ENCODE measurements at regions not wholly inside any gene's neighbourhood (a gene's known extent, or its start where the extent isn't known, plus 50 kb on each side); places are given as distances from the start of the nearest gene placed in this dataset.

DNA sequence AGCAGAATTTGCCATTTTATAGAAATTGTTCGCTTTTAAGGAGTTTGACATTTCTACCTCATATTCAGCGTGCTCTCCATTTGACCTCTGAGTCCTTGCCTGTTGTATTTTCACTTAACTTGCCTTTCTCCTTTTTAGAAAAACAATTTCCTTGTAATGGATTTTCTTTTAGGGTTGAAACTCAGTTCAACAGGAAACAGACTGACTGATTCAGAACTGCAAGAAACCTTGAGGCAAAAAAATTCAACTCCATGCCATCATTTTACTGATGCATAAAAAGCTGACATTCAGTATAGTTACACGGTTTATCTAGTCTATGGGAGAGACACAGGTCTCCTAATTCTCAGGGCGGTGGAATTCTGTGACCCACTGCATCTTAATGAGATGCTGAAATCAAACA lies 59.8 kb downstream of the MRPS30 start:
- no peak for DNase-seq

GRCh38 chr5:44869928-44870327 lies 61.2 kb downstream of the MRPS30 start:
- DNase-seq = no peak

DNA sequence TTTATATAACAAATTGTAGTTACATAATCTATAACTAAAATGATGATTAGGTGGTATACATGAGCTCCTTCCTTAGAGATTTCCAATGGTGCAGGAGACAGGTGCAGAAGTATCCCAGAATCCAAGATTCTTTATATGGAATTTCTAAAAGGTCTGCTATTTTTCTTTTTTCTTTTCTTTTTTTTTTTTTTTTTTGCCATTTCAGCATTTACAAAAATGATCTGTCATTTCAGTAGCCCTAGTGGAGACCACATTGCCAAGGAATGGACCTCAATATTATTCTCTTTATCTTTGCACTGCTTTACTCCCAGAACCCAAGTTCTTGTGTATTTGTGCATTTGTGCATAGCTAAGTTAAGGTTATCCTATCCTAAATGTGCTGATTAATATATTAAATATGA lies 61.7 kb downstream of the MRPS30 start:
- no peak for DNase-seq

- no peak for DNase-seq
These were observed 62.7 kb downstream of the MRPS30 start for GRCh38 chr5:44871401-44871800.

- DNase-seq = no peak
These were observed 67.2 kb downstream of the MRPS30 start for GRCh38 chr5:44875661-44876605.

DNA sequence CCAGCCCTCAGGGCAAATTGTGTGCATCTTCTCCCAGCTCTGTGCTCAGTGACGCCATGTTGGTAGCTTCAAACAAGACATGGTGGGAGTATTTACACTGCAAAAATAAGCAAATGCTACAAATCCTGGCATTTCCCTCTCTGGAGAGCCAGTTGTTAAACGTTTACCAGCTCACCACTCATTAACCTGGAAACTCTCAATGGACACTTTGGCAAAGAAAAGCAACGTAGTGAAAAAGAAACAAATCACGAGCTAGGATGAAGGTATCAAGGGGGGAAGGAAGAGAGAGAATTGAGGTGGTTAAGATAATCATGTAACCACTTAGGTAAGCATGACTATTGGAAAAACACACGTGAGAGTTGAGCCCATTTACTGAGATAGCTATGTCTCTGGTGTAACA lies 72.5 kb downstream of the MRPS30 start:
- DNase-seq = no peak

- no peak for DNase-seq
These were observed 75.3 kb downstream of the MRPS30 start for GRCh38 chr5:44884036-44884435.

- no peak for DNase-seq
These were observed 77.2 kb downstream of the MRPS30 start for GRCh38 chr5:44885903-44886302.

DNA sequence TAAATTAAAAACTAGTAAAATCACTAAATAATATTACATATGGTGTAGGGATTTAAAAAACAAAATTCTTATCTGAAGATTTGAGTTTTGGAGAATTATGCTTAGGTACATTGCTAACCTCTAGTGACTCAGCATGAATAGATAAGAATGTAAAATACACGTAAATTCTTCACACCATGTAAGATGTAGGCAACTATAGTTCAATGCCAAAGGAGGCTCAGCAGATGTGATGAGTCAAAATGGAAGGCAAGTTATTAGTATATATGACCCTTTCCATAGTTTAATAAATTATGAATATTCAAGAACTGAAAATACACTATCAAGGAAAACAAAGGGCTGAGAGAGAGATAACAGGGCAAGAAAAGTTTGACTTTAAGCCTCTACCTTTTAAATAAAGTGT lies 79.0 kb downstream of the MRPS30 start:
- no peak for DNase-seq

DNA sequence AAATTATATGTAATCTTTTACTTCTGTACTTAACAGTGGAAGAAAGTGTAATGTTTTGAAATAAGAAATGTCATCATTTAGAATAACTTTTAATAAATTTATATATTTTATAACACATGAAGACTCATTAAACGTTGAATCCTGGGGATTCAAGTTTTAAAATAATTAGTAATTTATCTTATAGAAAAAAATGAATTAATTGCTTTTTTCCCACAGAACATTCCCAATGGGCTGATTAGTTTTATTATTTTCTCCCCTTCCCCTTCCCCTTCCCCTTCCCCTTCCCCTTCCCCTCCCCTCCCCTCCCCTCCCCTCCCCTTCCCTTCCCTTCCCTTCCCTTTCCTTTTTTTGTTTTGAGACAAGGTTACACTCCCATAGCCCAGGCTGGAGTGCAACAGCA lies 79.7 kb downstream of the MRPS30 start:
- DNase-seq = no peak

- no peak for DNase-seq
These were observed 82.4 kb downstream of the MRPS30 start for GRCh38 chr5:44891116-44891515.

DNA sequence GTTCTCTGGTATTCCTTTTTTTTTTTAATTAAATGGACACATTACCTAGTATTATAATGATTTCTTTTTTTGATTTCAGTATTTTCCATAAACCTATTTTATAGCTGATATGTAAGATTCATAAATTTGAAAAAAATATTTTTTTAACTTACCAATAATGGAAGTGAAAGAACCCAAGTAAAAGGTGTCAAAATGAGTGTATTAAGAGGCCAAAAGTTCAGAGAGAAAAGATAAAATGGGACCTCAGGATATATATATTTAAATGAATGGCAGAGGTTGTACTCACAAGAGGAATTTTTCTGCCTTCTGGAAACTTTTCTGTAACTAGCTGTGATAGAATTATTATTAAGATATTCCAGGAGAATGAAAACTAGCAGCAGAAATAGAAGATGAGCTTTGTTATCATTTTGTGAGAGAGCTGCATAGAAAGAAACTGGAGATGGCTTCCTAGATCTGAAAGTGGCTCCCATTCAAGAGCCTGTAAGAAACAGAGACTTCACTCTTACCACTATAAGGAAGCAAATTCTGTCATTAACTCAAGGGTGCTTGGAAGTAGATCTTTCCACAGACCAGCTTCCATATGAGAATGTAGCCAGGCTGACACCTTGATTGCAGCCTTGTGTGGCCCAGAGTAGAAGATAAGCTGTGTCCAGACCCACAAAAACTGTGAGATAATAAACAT lies 91.7 kb downstream of the MRPS30 start:
- no peak for DNase-seq

DNA sequence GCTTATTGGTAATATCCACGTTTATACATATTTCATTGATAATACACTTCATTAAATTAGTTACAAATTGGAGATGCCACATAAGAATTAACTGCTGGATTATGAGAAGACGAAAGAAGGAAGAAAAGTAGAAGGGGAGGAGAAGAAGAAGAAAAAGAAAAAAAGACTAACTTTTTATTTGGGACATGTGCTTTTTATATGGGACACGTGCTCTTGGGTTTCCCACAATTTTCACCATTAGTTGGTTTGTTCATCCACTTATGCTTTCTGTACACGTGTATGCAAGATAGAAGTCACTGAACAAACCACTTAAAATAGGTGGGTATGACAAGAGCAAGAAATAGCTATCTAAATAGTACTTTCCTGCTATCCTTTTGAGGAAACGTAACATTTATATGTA lies 98.6 kb downstream of the MRPS30 start:
- no peak for DNase-seq

GRCh38 chr5:44909004-44909403 lies 100.3 kb downstream of the MRPS30 start:
- no peak for DNase-seq

DNA sequence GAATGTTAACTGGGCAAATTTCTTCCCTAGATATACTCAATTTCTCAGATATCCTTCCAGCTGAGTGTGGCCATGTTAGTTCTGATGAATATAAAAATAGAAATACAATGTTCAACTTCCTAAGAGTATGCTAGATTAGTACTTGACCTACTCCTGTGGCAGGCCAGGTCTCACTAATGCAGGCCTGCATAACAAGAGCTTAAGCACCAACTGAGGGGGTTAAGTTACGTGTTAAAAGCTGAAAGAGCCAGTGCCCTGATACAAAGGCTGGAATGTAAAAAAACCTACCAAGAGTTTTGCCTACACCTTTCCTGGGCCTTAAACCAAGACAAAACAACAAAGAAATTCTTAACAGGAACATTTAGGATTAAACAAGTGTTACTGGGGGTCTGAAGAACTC lies 102.8 kb downstream of the MRPS30 start:
- no peak for DNase-seq

GRCh38 chr5:44914221-44914620 lies 105.5 kb downstream of the MRPS30 start:
- DNase-seq = no peak

DNA sequence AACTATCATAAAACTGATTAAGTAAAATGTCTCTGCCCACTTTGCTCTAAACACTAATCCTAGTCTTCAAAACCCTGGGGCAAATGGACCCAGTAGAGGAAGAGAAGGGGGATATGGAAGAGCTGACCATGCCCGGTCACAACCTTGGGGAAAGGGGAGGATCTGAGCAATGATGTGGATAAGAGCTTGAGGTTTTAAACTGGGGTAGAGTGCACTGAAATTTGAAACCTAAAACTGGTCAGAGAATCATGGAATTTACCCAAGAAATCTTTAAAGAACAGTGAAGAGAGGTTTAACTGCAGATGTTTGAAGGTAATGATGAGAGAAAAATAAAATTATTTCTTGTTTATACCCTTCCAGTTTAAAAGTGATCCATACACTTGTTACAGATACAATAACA lies 110.8 kb downstream of the MRPS30 start:
- DNase-seq = no peak

DNA sequence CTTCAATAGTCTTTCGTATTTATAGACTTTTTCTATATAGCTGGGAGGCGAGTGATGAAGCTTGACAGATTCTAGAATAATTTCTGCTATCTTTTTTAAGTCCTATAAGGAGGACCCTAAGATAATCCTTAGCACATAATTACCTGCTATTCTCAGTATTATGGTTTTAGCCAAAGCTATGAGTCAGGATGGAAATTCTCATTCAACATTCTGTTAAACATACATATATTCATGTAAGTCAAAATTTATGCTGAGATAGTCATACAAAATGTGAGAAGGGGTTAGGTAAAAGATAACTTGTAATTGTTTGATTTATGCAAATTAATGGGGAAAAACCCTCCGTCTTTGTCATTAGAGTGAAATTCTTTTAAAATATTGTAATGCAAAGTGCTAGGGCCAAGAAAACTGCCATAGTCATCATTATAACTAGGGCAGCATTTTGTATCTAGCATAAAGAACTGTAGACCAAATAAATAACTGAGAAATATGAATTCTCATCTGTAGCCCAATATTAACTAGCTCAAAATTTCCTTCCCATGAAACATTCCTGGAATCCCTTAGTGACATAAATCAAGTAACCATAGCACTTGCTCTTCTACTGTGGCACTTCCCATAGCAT lies 118.5 kb downstream of the MRPS30 start:
- DNase-seq = no peak

GRCh38 chr5:44932922-44933585 lies 124.3 kb downstream of the MRPS30 start:
- no peak for DNase-seq

- DNase-seq = no peak
These were observed 124.9 kb downstream of the MRPS30 start for GRCh38 chr5:44933686-44934085.

- no peak for DNase-seq
These were observed 126.5 kb downstream of the MRPS30 start for GRCh38 chr5:44935262-44935661.

GRCh38 chr5:44935871-44936270 lies 127.1 kb downstream of the MRPS30 start:
- DNase-seq = no peak

DNA sequence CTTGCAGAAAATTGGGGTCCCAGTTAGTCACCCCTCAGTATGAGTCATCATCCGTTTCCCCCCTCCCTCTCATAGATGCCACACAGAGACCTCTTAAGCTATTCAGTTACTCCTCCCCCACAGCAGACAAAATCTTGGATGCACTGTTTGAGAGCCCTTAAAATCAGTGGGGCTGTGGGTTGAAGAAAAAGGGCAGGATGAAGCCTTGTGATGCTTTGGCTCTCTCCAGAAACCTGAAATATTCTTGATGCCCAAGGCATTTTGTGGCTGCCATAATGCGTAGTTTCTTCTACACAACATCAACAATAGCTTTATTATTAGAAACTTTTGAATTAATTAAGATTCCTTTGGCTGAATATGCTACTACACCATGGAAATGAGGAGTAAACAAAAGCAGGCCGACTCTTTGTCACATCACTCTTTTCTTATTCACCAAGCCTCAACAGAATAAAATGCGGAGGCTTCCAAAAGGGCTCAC lies 133.8 kb downstream of the MRPS30 start:
- DNase-seq = no peak

All from inflammatory macrophage treated with lipopolysaccharide for 1 hour (primary cell).